Mucosa of descending colon (tissue), 3 donors: ENCODE measurements at regions not wholly inside any gene's neighbourhood (a gene's known extent, or its start where the extent isn't known, plus 50 kb on each side); places are given as distances from the start of the nearest gene placed in this dataset.

ENCODE experiments used
- ATAC-seq: fragments of 200-7000 bp; cut with Tn5 transposase; one replicate; pipeline ENCODE4 v1.9.1; 2020; ENCODE audit warnings: mild to moderate bottlenecking, moderate library complexity
- DNase-seq, 3 donors: peaks; one replicate each; pipeline ENCODE4 v3.0.0-alpha.2; 2020
- H3K36me3 ChIP-seq: fragments of 200-600 bp; one replicate; pipeline ENCODE4 v1.8.0; 2021; ENCODE audit warnings: low read depth, mild to moderate bottlenecking
- H3K4me1 ChIP-seq: fragments of 200-600 bp; one replicate; pipeline ENCODE4 v1.8.0; 2021; ENCODE audit warnings: low read depth, mild to moderate bottlenecking
- H3K4me3 ChIP-seq: fragments of 200-600 bp; one replicate; pipeline ENCODE4 v1.8.0; 2021; ENCODE audit warnings: mild to moderate bottlenecking
- H3K9me3 ChIP-seq: fragments of 200-600 bp; one replicate; pipeline ENCODE4 v1.8.0; 2021; ENCODE audit warnings: mild to moderate bottlenecking
- CTCF ChIP-seq: fragments of 200-600 bp; IDR thresholded peaks from one replicate; pipeline ENCODE4 v1.8.0; 2022; ENCODE audit warnings: antibody characterized with exemption, mild to moderate bottlenecking
- intact Hi-C, 2 donors: fragments of 100-400 bp; cut with DNase I in 1 of 2; cut with micrococcal nuclease in 1 of 2; formaldehyde crosslinking; loops; one replicate each; pipeline versions ENCODE4 v1.11.0 to v1.11.1; 2022; cut with DNase I, micrococcal nuclease
- donor health status: DM: no; HTN: no; CAD: no; lungs with moderate emphysema.
- donor health status: DM: no; HTN: no; CAD: no.
- donor health status: DM: no; HTN: yes; CAD: no.

GRCh38 chr7:13687500-13687899, 302.0 kb downstream of the ETV1 start:
- no peaks in the 10 kb centered on the region for H3K4me1 ChIP-seq
- TF ChIP-seq CTCF, result no peak
- DNase-seq, result no peak
- no peak for ATAC-seq
- H3K4me3 ChIP-seq, result no peak overlapping the region
- H3K9me3 ChIP-seq, result no peaks in the 10 kb centered on the region
- intact Hi-C loops, result no loop called here
- H3K36me3 ChIP-seq, result no peaks in the 10 kb centered on the region

GRCh38 chr7:13692548-13692947, 296.9 kb downstream of the ETV1 start:
- Histone ChIP-seq H3K36me3 (no peaks in the 10 kb centered on the region), H3K9me3 (no peaks in the 10 kb centered on the region), H3K4me1 (no peaks in the 10 kb centered on the region), H3K4me3 (no peak overlapping the region)
- DNase-seq (no peak), ATAC-seq (no peak)
- TF ChIP-seq CTCF, result no peak
- intact Hi-C loops, result no loop called here

- H3K4me1 ChIP-seq, result no peaks in the 10 kb centered on the region
- no peaks in the 10 kb centered on the region for H3K36me3 ChIP-seq
- TF ChIP-seq CTCF, result no peak
- H3K9me3 ChIP-seq, result no peaks in the 10 kb centered on the region
- no peak overlapping the region for H3K4me3 ChIP-seq
- intact Hi-C loops, result no loop called here
- ATAC-seq (no peak), DNase-seq (no peak)
Measured at GRCh38 chr7:13702251-13702650, 287.2 kb downstream of the ETV1 start.

- ATAC-seq (no peak), DNase-seq (no peak)
- intact Hi-C loops, result no loop called here
- Histone ChIP-seq H3K4me1 (no peaks in the 10 kb centered on the region), H3K4me3 (no peak overlapping the region), H3K36me3 (no peaks in the 10 kb centered on the region), H3K9me3 (no peaks in the 10 kb centered on the region)
- TF ChIP-seq CTCF, result no peak
Measured at GRCh38 chr7:13708670-13709069, 280.8 kb downstream of the ETV1 start.

GRCh38 chr7:13713092-13713491, 276.4 kb downstream of the ETV1 start:
- ATAC-seq, result no peak
- H3K36me3 ChIP-seq, result no peaks in the 10 kb centered on the region
- no peak overlapping the region for H3K4me3 ChIP-seq
- TF ChIP-seq CTCF, result no peak
- intact Hi-C loops, result loop anchor here in 1 of 2 donors (2.0 kb wide), 1 partner anchor 48 kb away; no protein-coding TSS in a partner anchor
- H3K4me1 ChIP-seq, result no peaks in the 10 kb centered on the region
- DNase-seq, result no peak
- H3K9me3 ChIP-seq, result no peaks in the 10 kb centered on the region

- intact Hi-C loops, result no loop called here
- no peaks in the 10 kb centered on the region for H3K4me1 ChIP-seq
Measured at GRCh38 chr7:13715534-13715933, 273.9 kb downstream of the ETV1 start.

More at GRCh38 chr7:13715534-13715933, 273.9 kb downstream of the ETV1 start:
- no peak for TF ChIP-seq CTCF
- no peak for DNase-seq
- no peak for ATAC-seq
- Histone ChIP-seq H3K4me3 (no peak overlapping the region), H3K9me3 (no peaks in the 10 kb centered on the region), H3K36me3 (no peaks in the 10 kb centered on the region)
